Testis (tissue), 2 donors: ENCODE measurements at regions not wholly inside any gene's neighbourhood (a gene's known extent, or its start where the extent isn't known, plus 50 kb on each side); places are given as distances from the start of the nearest gene placed in this dataset.

Experiments used
- POLR2A ChIP-seq: fragments of 450-650 bp; IDR thresholded peaks from one replicate; pipeline ENCODE4 v1.6.1; 2017; ENCODE audit warnings: antibody characterized with exemption, mild to moderate bottlenecking, moderate library complexity
- TF ChIP-seq, protein P1 (sequence below), 3 experiments: fragments of 450-650 bp in 2 of 3; fragments of 200-600 bp in 1 of 3; sonication (generic) in 1 of 3; IDR thresholded peaks; one replicate each; pipeline ENCODE4 v1.5.1; 2016 to 2019; ENCODE audit warnings: antibody characterized with exemption in 3 of 3, mild to moderate bottlenecking in 2 of 3, moderate library complexity in 1 of 3

GRCh38 chr20:50427719-50428083, 82.5 kb upstream of the PTPN1 start:
- no peak for TF ChIP-seq POLR2A
- TF ChIP-seq, protein P1, sequence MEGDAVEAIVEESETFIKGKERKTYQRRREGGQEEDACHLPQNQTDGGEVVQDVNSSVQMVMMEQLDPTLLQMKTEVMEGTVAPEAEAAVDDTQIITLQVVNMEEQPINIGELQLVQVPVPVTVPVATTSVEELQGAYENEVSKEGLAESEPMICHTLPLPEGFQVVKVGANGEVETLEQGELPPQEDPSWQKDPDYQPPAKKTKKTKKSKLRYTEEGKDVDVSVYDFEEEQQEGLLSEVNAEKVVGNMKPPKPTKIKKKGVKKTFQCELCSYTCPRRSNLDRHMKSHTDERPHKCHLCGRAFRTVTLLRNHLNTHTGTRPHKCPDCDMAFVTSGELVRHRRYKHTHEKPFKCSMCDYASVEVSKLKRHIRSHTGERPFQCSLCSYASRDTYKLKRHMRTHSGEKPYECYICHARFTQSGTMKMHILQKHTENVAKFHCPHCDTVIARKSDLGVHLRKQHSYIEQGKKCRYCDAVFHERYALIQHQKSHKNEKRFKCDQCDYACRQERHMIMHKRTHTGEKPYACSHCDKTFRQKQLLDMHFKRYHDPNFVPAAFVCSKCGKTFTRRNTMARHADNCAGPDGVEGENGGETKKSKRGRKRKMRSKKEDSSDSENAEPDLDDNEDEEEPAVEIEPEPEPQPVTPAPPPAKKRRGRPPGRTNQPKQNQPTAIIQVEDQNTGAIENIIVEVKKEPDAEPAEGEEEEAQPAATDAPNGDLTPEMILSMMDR (IDR thresholded peaks at IDR 0.05): no peak
